ENCODE measurements at regions not wholly inside any gene's neighbourhood (a gene's known extent, or its start where the extent isn't known, plus 50 kb on each side); places are given as distances from the start of the nearest gene placed in this dataset.

DNA sequence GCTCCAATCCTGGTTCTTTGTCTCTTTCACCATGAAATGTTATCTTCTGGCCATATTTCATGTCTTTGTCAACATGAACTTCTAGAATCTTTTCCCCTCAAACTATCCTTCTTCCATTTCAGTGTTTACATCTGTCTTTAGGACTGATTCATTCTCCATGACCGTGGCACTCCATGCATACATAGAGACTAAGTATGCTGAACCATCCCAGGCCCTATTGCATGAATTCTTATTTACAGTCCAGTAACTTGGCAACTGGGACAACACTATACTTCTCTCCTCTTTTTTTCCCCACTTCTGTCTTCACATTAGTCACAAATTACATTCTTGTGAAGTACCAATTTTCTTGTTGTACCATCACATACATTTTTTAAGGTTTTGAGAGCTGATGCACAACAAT lies 109.8 kb upstream of the GALNT13 start:
- Histone ChIP-seq H3K27ac (ENCODE audit: low read depth, low read length) (no peak overlapping the region), H3K9me3 (ENCODE audit: control insufficient read depth, insufficient read depth, low read length) (peaks cover 2% of the 10 kb centered on the region), H3K36me3 (ENCODE audit: control insufficient read depth, insufficient read depth, low read length) (no peaks in the 10 kb centered on the region), H3K4me1 (ENCODE audit: control insufficient read depth, insufficient read depth, low read length) (no peaks in the 10 kb centered on the region), H3K4me3 (ENCODE audit: low read depth, low read length) (no peak overlapping the region), H3K27me3 (ENCODE audit: control insufficient read depth, insufficient read depth, low read length) (no peaks in the 10 kb centered on the region)
- 88% methylated on average over 1 of the region's 1 CpG for WGBS (ENCODE audit: insufficient coverage)
- DNase-seq (ENCODE audit: low read depth in 4 of 6, low spot score in 6 of 6) = no peak

DNA sequence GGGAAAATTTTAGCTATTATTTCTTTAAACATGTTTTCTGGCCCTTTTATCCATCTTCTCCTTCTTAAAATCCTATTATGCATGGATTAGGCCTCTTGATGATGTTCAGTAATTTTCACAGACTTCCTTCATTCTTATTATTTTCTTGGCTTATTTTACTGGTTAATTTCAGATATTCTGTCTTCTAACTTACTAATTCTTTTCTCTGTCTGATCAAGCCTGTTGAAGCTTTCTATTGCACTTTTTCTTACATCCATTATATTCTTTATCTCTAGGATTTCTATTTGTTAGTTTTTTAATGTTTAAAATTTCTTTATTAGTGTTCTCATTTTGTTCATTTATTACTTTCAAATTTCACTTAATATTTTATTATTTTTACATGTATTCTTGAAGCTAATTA lies 105.3 kb upstream of the GALNT13 start:
- Histone ChIP-seq H3K4me3 (ENCODE audit: low read depth, low read length) (no peak overlapping the region), H3K27ac (ENCODE audit: low read depth, low read length) (no peak overlapping the region), H3K27me3 (ENCODE audit: control insufficient read depth, insufficient read depth, low read length) (no peaks in the 10 kb centered on the region), H3K9me3 (ENCODE audit: control insufficient read depth, insufficient read depth, low read length) (peaks cover 6% of the 10 kb centered on the region), H3K36me3 (ENCODE audit: control insufficient read depth, insufficient read depth, low read length) (no peaks in the 10 kb centered on the region), H3K4me1 (ENCODE audit: control insufficient read depth, insufficient read depth, low read length) (no peaks in the 10 kb centered on the region)
- DNase-seq (ENCODE audit: low read depth in 4 of 6, low spot score in 6 of 6) = no peak

DNA sequence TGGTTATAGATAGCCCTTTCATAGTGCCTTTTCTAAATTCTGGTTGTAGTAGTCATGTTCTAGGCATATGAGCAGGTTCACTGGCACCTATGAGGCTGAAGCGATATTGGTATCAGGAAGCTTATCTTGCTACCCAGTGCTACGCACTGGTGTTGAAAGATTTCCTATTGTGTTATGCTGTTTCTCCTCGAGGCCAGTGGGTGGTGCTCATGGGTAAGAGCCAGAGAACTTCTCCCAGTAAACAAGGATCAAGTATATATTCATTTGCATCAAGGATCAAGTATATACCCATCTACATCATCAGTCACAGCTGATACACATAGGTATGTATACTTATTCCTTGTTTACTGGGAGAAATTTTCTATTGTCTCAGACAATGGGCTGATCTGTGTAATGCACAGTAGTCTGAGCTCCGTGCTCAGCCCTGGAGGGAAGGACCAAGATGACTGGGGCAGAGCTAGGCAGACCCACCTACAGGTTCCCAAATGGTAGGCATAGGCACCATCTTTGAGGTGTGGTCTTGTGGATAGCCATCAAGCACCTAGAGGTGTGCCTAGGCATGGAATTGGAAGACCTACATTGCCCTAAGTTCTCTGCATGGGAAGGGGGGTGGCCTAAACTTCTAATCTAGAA lies 101.2 kb upstream of the GALNT13 start:
- Histone ChIP-seq H3K27me3 (ENCODE audit: control insufficient read depth, insufficient read depth, low read length) (no peaks in the 10 kb centered on the region), H3K9me3 (ENCODE audit: control insufficient read depth, insufficient read depth, low read length) (peaks cover 6% of the 10 kb centered on the region), H3K27ac (ENCODE audit: low read depth, low read length) (no peak overlapping the region), H3K4me3 (ENCODE audit: low read depth, low read length) (no peak overlapping the region), H3K4me1 (ENCODE audit: control insufficient read depth, insufficient read depth, low read length) (no peaks in the 10 kb centered on the region), H3K36me3 (ENCODE audit: control insufficient read depth, insufficient read depth, low read length) (no peaks in the 10 kb centered on the region)
- WGBS (ENCODE audit: insufficient coverage) = 82% methylated on average over 2 of the region's 4 CpGs
- no peak for DNase-seq (ENCODE audit: low read depth in 4 of 6, low spot score in 6 of 6)

DNA sequence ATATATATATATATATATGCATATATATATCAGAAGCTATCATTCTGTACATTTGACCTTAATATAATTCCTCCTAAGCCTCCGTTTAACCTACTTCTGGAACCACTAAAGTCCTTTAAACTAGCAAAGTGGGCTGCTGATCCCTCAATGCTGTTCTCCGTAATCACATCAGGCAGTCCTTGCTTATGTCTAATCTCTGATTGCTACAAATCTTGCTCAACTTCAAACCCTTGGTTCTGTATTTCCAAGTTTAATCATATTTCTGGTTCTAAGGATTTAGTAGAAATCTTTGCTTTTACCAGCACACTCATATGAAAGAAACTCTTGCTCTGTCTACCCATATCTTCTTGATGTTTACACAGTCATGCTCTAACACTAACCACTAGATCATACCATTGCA lies 91.5 kb upstream of the GALNT13 start:
- Histone ChIP-seq H3K27me3 (ENCODE audit: control insufficient read depth, insufficient read depth, low read length) (no peaks in the 10 kb centered on the region), H3K4me3 (ENCODE audit: low read depth, low read length) (no peak overlapping the region), H3K9me3 (ENCODE audit: control insufficient read depth, insufficient read depth, low read length) (no peaks in the 10 kb centered on the region), H3K4me1 (ENCODE audit: control insufficient read depth, insufficient read depth, low read length) (no peaks in the 10 kb centered on the region), H3K27ac (ENCODE audit: low read depth, low read length) (no peak overlapping the region), H3K36me3 (ENCODE audit: control insufficient read depth, insufficient read depth, low read length) (no peaks in the 10 kb centered on the region)
- no peak for DNase-seq (ENCODE audit: low read depth in 4 of 6, low spot score in 6 of 6)
- 88% methylated on average over 1 of the region's 2 CpGs for WGBS (ENCODE audit: insufficient coverage)

DNA sequence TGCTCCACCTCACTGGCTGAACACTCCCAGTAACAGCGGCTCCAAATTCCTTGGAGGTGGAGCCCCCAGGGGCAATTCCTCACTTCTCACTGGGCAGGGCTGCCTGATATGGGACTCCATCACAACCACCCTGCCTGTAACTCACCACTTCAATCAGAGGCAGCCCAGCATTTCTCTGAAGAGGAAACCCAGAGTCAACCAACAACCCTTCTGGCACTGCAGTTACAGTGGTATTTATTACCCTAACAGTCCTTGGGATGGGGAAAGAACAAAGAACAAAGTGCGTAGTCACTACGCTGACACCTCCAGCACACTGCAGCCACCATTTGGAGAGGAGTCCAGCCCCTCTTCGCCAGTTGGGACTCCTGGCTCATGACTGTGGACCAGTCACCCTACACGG lies 85.7 kb upstream of the GALNT13 start:
- WGBS (ENCODE audit: insufficient coverage) = 81% methylated on average over 5 of the region's 5 CpGs
- peaks cover 2% of the 10 kb centered on the region for H3K9me3 ChIP-seq (ENCODE audit: control insufficient read depth, insufficient read depth, low read length)
- H3K27me3 ChIP-seq (ENCODE audit: control insufficient read depth, insufficient read depth, low read length) = no peaks in the 10 kb centered on the region
- no peak overlapping the region for H3K4me3 ChIP-seq (ENCODE audit: low read depth, low read length)
- DNase-seq (ENCODE audit: low read depth in 4 of 6, low spot score in 6 of 6) = no peak
- H3K36me3 ChIP-seq (ENCODE audit: control insufficient read depth, insufficient read depth, low read length) = no peaks in the 10 kb centered on the region
- no peaks in the 10 kb centered on the region for H3K4me1 ChIP-seq (ENCODE audit: control insufficient read depth, insufficient read depth, low read length)
- H3K27ac ChIP-seq (ENCODE audit: low read depth, low read length) = no peak overlapping the region

DNA sequence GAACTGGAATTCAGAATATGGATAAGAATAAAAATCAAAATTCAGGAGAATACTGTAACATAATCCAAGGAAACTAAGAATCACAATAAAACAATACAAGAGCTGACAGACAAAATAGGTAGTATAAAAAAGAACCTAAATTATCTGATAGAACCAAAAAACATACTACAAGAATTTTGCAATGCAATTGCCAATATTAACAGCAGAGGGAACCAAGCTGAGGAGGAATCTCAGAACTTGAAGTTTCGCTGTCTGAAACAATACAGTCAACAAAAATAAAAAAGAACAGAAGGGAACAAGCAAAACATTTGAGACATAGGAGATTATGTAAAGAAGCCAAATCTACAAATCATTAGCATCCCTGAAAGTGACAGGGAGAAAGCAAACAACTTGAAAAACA lies 84.1 kb upstream of the GALNT13 start:
- WGBS (ENCODE audit: insufficient coverage) = no CpG with 5 or more reads among the region's 1 CpG

DNA sequence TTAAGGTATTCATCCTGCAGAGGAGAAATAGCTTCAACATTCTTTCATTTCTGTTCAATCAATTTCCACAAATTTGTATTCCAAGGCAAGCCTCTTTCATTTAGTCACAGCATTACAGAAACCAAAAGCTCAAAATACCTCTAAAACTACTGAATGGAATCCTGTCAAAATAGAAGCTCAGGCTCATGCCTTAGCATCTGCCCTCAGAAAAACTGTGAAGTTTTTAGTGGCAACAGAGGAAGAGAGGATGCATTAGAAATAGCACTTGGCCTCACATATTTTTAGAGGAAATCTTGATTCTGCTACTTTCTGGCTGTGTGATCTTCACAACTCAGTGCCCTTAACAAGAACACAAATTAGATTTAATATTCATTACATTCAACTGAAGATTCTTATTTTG lies 69.1 kb upstream of the GALNT13 start:
- no peak overlapping the region for H3K27ac ChIP-seq (ENCODE audit: low read depth, low read length)
- no peak overlapping the region for H3K4me3 ChIP-seq (ENCODE audit: low read depth, low read length)
- no peaks in the 10 kb centered on the region for H3K4me1 ChIP-seq (ENCODE audit: control insufficient read depth, insufficient read depth, low read length)
- peak in 1 of 6 donors; percentile 61 for DNase-seq (ENCODE audit: low read depth in 4 of 6, low spot score in 6 of 6)
- no peaks in the 10 kb centered on the region for H3K9me3 ChIP-seq (ENCODE audit: control insufficient read depth, insufficient read depth, low read length)
- no peaks in the 10 kb centered on the region for H3K36me3 ChIP-seq (ENCODE audit: control insufficient read depth, insufficient read depth, low read length)
- H3K27me3 ChIP-seq (ENCODE audit: control insufficient read depth, insufficient read depth, low read length) = no peaks in the 10 kb centered on the region

More for the DNA sequence above, 84.1 kb upstream of the GALNT13 start:
- Histone ChIP-seq H3K27ac (ENCODE audit: low read depth, low read length) (no peak overlapping the region), H3K9me3 (ENCODE audit: control insufficient read depth, insufficient read depth, low read length) (peaks cover 2% of the 10 kb centered on the region), H3K36me3 (ENCODE audit: control insufficient read depth, insufficient read depth, low read length) (no peaks in the 10 kb centered on the region), H3K4me1 (ENCODE audit: control insufficient read depth, insufficient read depth, low read length) (no peaks in the 10 kb centered on the region), H3K27me3 (ENCODE audit: control insufficient read depth, insufficient read depth, low read length) (no peaks in the 10 kb centered on the region), H3K4me3 (ENCODE audit: low read depth, low read length) (no peak overlapping the region)
- no peak for DNase-seq (ENCODE audit: low read depth in 4 of 6, low spot score in 6 of 6)

DNA sequence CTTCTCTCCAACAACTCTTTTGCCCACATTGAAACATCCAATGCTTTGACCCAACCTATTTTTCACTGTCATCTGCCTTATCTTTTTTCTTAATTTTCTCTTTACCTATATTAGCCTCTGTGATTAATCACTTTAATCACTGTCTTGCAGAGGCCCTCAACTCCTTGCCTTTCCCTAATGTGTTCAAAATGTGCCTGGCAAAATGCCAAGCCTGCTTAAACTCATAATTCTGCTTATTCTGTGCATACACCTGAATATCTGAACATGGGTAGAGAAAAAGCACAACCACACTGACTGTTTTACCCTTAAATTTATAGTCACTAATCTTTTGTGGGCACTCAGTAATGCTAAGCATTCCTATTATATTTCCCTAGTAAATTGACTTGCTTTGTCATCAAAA lies 63.0 kb upstream of the GALNT13 start:
- Histone ChIP-seq H3K27me3 (ENCODE audit: control insufficient read depth, insufficient read depth, low read length) (no peaks in the 10 kb centered on the region), H3K9me3 (ENCODE audit: control insufficient read depth, insufficient read depth, low read length) (no peaks in the 10 kb centered on the region), H3K4me3 (ENCODE audit: low read depth, low read length) (no peak overlapping the region), H3K36me3 (ENCODE audit: control insufficient read depth, insufficient read depth, low read length) (no peaks in the 10 kb centered on the region), H3K27ac (ENCODE audit: low read depth, low read length) (no peak overlapping the region), H3K4me1 (ENCODE audit: control insufficient read depth, insufficient read depth, low read length) (no peaks in the 10 kb centered on the region)
- peak in 1 of 6 donors; percentile 31 for DNase-seq (ENCODE audit: low read depth in 4 of 6, low spot score in 6 of 6)

DNA sequence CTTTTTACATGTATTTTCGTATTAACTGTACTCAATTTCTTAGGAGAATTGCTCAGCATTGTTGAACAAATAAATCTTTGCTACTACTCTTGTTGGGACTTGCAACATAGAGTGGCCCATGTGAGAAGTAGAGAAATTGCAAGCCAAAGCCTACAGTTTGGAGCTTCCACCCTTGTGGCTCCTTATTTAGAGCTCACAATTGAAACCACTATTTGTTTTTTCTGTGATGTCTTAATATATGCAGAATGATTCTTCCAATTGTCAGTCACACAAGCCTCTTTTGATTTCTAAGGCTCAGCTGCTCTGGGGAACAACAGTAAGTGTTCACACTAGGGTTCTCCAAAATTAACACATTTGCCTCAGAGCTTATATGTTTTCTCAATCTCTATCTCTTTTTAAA lies 60.2 kb upstream of the GALNT13 start:
- Histone ChIP-seq H3K9me3 (ENCODE audit: control insufficient read depth, insufficient read depth, low read length) (no peaks in the 10 kb centered on the region), H3K4me3 (ENCODE audit: low read depth, low read length) (no peak overlapping the region), H3K27me3 (ENCODE audit: control insufficient read depth, insufficient read depth, low read length) (no peaks in the 10 kb centered on the region), H3K27ac (ENCODE audit: low read depth, low read length) (no peak overlapping the region), H3K36me3 (ENCODE audit: control insufficient read depth, insufficient read depth, low read length) (no peaks in the 10 kb centered on the region), H3K4me1 (ENCODE audit: control insufficient read depth, insufficient read depth, low read length) (no peaks in the 10 kb centered on the region)
- WGBS (ENCODE audit: insufficient coverage) = no CpG with 5 or more reads among the region's 1 CpG
- peak in 2 of 6 donors; percentile 14 to 44 for DNase-seq (ENCODE audit: low read depth in 4 of 6, low spot score in 6 of 6)

DNA sequence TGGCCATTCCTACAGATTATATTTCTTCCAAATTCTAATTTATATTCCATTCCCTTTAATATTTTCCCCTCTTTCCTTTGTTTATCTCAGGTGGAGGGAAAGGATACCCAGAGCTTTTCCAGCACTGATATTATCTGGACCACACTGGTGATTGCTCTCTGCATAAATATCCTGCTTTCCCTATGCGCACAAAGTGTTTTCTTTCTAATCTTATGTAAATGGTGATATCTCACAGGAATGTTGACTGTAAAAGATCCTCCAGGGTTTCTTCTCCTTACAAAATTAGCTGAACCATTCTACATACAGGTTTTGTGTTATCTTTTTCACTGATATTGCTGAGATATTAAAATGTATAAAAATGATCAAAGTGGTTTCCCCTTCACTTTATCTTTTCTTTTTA lies 59.1 kb upstream of the GALNT13 start:
- no peak overlapping the region for H3K4me3 ChIP-seq (ENCODE audit: low read depth, low read length)
- no peaks in the 10 kb centered on the region for H3K4me1 ChIP-seq (ENCODE audit: control insufficient read depth, insufficient read depth, low read length)
- H3K27me3 ChIP-seq (ENCODE audit: control insufficient read depth, insufficient read depth, low read length) = no peaks in the 10 kb centered on the region
- H3K36me3 ChIP-seq (ENCODE audit: control insufficient read depth, insufficient read depth, low read length) = no peaks in the 10 kb centered on the region
- no CpG with 5 or more reads among the region's 1 CpG for WGBS (ENCODE audit: insufficient coverage)
- H3K27ac ChIP-seq (ENCODE audit: low read depth, low read length) = no peak overlapping the region
- H3K9me3 ChIP-seq (ENCODE audit: control insufficient read depth, insufficient read depth, low read length) = no peaks in the 10 kb centered on the region
- DNase-seq (ENCODE audit: low read depth in 4 of 6, low spot score in 6 of 6) = no peak

Measured in spinal cord (tissue), 9 donors.